ENCODE measurements at regions not wholly inside any gene's neighbourhood (a gene's known extent, or its start where the extent isn't known, plus 50 kb on each side); places are given as distances from the start of the nearest gene placed in this dataset.
"Not testable (repeated sequence)": the region's sequence is repeated elsewhere in the genome, so short reads cannot be mapped to it uniquely, and the experiment has no call there.

DNA sequence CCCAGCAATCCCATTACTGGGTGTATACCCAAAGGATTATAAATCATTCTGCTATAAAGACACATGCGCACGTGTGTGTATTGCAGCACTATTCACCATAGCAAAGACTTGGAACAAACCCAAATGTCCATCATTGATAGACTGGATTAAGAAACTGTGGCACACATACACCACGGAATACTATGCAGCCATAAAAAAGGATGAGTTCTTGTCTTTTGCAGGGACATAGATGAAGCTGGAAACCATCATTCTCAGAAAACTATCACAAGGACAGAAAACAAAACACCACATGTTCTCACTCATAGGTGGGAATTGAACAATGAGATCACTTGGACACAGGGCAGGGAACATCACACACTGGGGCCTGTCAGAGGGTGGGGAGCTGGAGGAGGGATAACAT, 100.4 kb upstream of the ADO start:
- not testable (repeated sequence) for H3K9me3 ChIP-seq (ENCODE audit: control insufficient read depth, insufficient read depth, low read length); H3K4me1 ChIP-seq (ENCODE audit: insufficient read depth, low read length); H3K36me3 ChIP-seq (ENCODE audit: insufficient read depth, low read length); H3K9ac ChIP-seq (ENCODE audit: low read depth, low read length)

DNA sequence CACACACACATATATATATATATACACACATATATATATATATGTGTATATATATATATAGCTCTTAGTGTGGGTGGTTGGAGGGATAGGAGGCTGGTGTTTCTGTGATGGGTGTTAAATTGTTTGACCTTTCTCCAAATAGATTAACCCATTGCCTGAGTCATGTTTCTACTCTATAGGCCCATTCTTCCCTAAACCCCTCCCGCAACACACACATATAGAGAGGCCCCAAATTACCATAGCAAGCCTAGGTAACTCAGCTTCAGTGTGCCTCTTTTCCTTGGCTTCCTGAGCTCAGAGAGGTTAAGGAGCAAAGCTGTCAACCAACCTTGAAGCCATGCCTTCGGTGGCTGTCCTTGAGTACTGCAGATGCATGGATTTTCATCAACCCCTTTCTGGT, 98.7 kb upstream of the ADO start:
- Histone ChIP-seq H3K9me3 (ENCODE audit: control insufficient read depth, insufficient read depth, low read length) (no peaks in the 10 kb centered on the region), H3K36me3 (ENCODE audit: insufficient read depth, low read length) (no peaks in the 10 kb centered on the region), H3K4me1 (ENCODE audit: insufficient read depth, low read length) (no peaks in the 10 kb centered on the region), H3K9ac (ENCODE audit: low read depth, low read length) (no peak overlapping the region)

DNA sequence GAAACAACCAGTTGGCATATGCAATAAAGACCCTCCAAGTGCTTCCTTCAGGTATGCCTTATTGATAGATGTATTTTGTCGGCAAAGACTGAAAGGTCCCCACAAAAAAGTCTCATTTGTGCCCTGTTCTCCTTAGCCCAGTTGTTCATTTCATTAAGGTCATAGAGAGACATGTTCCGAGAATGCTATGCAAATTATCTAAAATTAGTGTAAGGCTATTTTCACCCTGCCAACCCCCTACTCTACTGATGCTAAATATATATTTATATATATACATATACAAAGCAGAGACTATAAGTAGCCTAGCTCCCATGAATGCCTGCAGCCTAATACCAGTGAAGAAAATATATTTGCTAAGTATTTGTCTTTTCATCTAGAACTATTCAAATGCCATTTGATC, 96.7 kb upstream of the ADO start:
- Histone ChIP-seq H3K9me3 (ENCODE audit: control insufficient read depth, insufficient read depth, low read length) (no peaks in the 10 kb centered on the region), H3K9ac (ENCODE audit: low read depth, low read length) (no peak overlapping the region), H3K4me1 (ENCODE audit: insufficient read depth, low read length) (no peaks in the 10 kb centered on the region), H3K36me3 (ENCODE audit: insufficient read depth, low read length) (no peaks in the 10 kb centered on the region)

DNA sequence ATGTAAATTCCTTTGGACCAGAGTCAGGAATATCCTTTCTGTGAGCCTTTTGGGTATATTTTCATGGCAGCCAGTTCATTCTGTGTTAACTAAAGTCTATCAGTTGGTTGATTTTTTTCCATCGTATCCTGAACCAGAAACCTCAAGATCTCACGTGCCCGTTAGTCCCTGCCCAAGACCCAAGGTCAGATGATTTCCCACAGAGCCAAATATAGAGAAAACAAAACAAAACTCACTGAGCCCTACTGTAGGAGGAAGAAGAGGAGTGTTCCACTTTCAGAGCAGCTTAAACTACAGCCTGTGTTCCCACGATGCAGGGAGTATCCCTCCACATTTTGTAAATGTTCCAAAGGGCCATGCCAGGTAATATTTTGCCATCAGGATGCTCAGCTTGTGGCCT, 96.0 kb upstream of the ADO start:
- no peaks in the 10 kb centered on the region for H3K36me3 ChIP-seq (ENCODE audit: insufficient read depth, low read length)
- no peaks in the 10 kb centered on the region for H3K4me1 ChIP-seq (ENCODE audit: insufficient read depth, low read length)
- H3K9ac ChIP-seq (ENCODE audit: low read depth, low read length), result no peak overlapping the region
- H3K9me3 ChIP-seq (ENCODE audit: control insufficient read depth, insufficient read depth, low read length), result no peaks in the 10 kb centered on the region

DNA sequence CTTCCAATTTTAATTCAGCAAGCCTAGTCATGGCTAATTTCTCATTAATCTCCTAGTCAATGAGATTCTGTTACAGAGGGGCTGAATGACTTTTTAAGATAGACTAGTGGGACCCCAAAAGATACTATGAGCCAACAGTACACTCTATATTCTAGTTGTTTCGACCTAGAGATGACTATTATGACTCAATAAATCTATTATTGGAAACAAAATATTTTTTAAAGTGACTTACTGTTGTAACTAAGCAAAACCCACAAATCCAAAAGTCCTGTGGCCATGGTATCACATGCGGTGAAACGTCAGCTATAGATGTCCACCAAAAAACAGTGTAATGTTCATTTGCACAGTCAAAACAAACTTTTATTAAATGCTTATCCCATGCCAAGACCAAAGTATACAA, 95.3 kb upstream of the ADO start:
- H3K9me3 ChIP-seq (ENCODE audit: control insufficient read depth, insufficient read depth, low read length), result no peaks in the 10 kb centered on the region
- no peaks in the 10 kb centered on the region for H3K4me1 ChIP-seq (ENCODE audit: insufficient read depth, low read length)
- H3K9ac ChIP-seq (ENCODE audit: low read depth, low read length), result no peak overlapping the region
- no peaks in the 10 kb centered on the region for H3K36me3 ChIP-seq (ENCODE audit: insufficient read depth, low read length)

DNA sequence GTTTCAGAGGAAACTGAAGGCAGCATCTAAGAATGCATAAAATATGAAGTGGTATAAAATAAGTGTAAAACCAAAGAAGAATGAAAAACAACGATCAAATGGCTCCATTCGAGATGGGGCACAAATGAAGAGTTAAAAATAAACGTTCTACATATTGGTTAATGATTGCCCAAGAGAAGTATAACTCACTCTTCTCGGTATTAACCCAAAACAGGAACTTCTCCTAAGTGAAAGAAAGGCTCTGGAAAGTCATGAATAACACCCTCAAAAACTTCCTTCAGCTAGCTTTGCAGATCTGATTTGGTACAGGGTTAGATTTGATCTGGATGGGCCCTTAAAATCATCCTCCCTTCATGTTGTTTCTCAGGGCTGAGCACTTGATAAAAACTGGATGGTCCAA, 94.3 kb upstream of the ADO start:
- H3K9ac ChIP-seq (ENCODE audit: low read depth, low read length), result no peak overlapping the region
- no peaks in the 10 kb centered on the region for H3K9me3 ChIP-seq (ENCODE audit: control insufficient read depth, insufficient read depth, low read length)
- H3K36me3 ChIP-seq (ENCODE audit: insufficient read depth, low read length), result no peaks in the 10 kb centered on the region
- no peaks in the 10 kb centered on the region for H3K4me1 ChIP-seq (ENCODE audit: insufficient read depth, low read length)

DNA sequence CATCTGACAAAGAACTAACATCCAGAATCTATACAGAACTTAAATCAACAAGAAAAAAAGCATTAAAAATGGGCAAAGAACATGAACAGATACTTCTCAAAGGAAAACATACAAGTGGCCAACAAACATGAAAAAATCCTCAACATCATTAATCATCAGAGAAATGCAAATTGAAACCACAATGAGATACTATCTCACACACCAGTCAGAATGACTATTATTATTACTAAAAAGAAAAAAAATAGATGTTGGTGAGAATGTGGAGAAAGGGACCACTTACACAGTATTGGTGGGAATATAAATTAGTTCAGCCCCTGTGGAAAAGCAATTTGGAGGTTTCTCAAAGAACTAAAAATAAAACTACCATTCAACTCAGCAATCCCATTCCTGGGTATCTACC, 89.1 kb upstream of the ADO start:
- H3K4me1 ChIP-seq (ENCODE audit: insufficient read depth, low read length), result no peaks in the 10 kb centered on the region
- H3K9me3 ChIP-seq (ENCODE audit: control insufficient read depth, insufficient read depth, low read length), result no peaks in the 10 kb centered on the region
- H3K36me3 ChIP-seq (ENCODE audit: insufficient read depth, low read length), result no peaks in the 10 kb centered on the region
- H3K9ac ChIP-seq (ENCODE audit: low read depth, low read length), result no peak overlapping the region

DNA sequence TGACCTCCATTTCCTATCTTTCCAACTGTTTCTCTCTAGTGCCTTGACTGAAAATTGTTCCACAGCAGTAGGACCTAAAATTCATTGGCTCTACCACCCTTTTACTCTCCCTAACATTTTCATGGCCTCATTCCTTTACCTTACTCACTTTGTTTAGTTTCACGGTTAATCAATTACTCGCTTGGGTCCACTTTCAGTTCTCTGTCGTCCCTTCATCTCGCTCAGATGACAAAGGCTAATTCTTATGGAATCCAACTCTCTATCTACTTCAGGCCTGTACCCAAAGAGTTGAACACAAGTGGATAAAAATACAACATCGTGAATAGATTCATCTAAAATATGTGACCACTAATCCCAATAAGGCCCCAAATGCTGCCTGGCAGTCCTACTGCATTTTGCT, 85.9 kb upstream of the ADO start:
- H3K36me3 ChIP-seq (ENCODE audit: insufficient read depth, low read length), result no peaks in the 10 kb centered on the region
- H3K9me3 ChIP-seq (ENCODE audit: control insufficient read depth, insufficient read depth, low read length), result no peaks in the 10 kb centered on the region
- no peak overlapping the region for H3K9ac ChIP-seq (ENCODE audit: low read depth, low read length)
- H3K4me1 ChIP-seq (ENCODE audit: insufficient read depth, low read length), result no peaks in the 10 kb centered on the region

DNA sequence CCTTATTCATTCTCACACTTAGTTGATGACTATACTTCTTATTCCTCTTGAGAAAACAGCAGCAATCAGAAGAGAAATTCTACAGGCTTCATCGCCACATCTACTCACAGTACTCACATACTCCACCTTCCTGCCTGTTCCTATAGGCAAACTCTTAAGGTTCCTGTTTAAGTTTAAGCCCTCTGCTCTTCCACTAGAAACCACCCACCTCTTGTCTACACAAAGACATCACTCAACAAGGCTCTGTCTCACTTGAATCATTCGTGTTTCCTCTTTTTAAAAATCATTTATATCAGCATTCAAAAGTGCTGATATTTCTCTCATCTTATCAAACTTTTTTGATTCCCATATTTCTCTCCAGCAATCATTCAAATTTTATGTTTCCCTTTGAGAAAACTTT, 85.5 kb upstream of the ADO start:
- H3K9me3 ChIP-seq (ENCODE audit: control insufficient read depth, insufficient read depth, low read length), result no peaks in the 10 kb centered on the region
- no peaks in the 10 kb centered on the region for H3K4me1 ChIP-seq (ENCODE audit: insufficient read depth, low read length)
- H3K9ac ChIP-seq (ENCODE audit: low read depth, low read length), result no peak overlapping the region
- H3K36me3 ChIP-seq (ENCODE audit: insufficient read depth, low read length), result no peaks in the 10 kb centered on the region

DNA sequence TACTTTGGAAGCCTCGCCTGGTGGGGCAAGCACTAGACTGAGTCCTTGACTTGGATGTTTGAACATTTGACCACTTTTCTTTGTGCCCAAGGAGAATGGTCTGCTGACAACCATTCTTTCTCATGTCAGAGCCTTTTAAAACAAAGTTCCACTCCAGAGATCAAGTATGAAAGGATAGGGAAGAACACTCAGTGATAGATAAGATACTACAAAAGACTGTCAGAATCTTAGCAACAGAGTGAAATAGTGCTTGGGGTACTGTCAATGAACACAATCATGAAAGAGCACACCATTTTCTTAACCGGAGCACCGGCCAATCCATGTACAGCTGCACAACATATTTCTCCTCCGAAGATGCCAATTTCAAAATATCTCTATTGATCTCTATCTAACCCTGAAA, 82.8 kb upstream of the ADO start:
- H3K9ac ChIP-seq (ENCODE audit: low read depth, low read length), result no peak overlapping the region
- H3K9me3 ChIP-seq (ENCODE audit: control insufficient read depth, insufficient read depth, low read length), result no peaks in the 10 kb centered on the region
- H3K4me1 ChIP-seq (ENCODE audit: insufficient read depth, low read length), result no peaks in the 10 kb centered on the region
- H3K36me3 ChIP-seq (ENCODE audit: insufficient read depth, low read length), result no peaks in the 10 kb centered on the region

DNA sequence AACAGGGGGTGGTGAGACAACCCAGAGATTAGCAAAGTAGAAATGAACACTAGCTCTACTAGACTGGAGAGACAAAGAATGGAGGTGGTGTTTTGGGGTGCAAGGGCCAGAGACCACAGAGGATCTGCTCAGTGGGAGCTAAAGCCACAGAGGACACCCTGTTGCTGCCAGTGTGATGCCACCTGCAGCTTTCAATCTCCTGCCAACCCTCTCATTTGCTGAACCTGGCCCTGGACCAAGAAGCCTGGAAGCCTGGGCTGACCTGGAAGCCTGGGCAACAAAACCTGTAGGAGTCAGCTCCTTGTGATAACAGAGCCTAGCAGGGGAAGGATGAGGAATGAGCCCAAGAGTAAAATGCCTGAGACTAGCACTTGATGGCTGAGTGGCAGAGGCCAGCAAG, 81.1 kb upstream of the ADO start:
- H3K4me1 ChIP-seq (ENCODE audit: insufficient read depth, low read length), result no peaks in the 10 kb centered on the region

DNA sequence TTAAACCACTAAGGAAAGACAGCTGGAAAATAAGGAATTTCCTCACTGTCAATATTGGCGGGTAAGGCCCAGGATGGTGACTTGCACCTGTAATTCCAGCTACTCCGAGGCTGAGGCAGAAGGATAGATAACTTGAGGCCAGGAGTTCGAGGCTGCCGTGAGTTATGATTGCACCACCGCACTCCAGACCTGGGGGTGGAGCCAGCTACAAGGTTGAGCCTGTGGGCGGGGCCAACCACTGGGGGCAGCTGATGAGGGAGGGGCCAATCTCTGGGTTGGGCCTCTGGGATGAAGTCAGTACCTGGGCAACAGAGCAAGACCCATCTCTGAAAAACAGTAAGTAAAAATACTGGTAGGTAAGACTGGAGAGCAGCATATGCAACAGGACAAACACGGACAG, 80.1 kb upstream of the ADO start:
- H3K9me3 ChIP-seq (ENCODE audit: control insufficient read depth, insufficient read depth, low read length), result no peaks in the 10 kb centered on the region

More for the DNA sequence above, 81.1 kb upstream of the ADO start:
- H3K36me3 ChIP-seq (ENCODE audit: insufficient read depth, low read length), result no peaks in the 10 kb centered on the region
- H3K9ac ChIP-seq (ENCODE audit: low read depth, low read length), result no peak overlapping the region
- H3K9me3 ChIP-seq (ENCODE audit: control insufficient read depth, insufficient read depth, low read length), result no peaks in the 10 kb centered on the region

DNA sequence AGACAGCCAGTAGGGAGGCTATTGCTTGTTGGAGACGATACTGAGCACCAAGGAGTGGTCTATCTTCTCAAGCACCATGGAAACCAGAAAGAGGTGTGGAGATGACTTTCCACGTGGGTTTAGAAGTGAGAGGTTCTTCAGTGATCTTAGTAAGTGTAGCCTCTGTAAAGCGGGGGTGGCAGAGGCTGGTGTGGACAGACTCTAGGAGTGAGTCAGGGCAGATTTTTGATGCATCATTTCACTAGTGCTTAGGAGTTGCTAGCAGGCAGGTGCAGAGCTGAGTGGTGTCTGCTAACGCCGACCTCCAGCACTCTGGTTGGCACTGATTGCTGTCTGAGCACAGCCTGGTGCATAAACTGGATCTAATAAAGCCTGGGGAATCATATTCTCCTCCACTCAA, 78.4 kb upstream of the ADO start:
- H3K9ac ChIP-seq (ENCODE audit: low read depth, low read length), result no peak overlapping the region
- no peaks in the 10 kb centered on the region for H3K4me1 ChIP-seq (ENCODE audit: insufficient read depth, low read length)

More for the DNA sequence above, 80.1 kb upstream of the ADO start:
- no peak overlapping the region for H3K9ac ChIP-seq (ENCODE audit: low read depth, low read length)
- H3K36me3 ChIP-seq (ENCODE audit: insufficient read depth, low read length), result no peaks in the 10 kb centered on the region
- H3K4me1 ChIP-seq (ENCODE audit: insufficient read depth, low read length), result no peaks in the 10 kb centered on the region

DNA sequence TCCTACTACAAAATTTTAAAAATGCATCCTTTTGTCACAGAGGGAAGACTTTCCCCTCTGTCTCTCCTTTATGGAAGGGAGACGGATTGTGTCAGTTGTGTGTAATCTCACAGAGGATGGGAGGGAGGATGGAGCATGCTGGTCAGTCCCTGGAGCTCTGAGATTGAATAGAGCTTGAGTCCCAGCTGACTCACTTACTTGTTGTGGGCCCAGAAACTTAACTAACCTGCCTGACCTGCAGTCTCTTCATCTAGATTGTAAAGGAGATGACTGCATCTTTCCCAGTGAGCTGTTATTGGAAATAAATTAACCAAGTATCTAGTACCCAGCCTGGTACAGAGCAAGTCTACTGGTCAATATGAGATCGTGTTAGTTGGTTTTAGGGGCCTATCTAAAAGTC, 77.9 kb upstream of the ADO start:
- no peaks in the 10 kb centered on the region for H3K36me3 ChIP-seq (ENCODE audit: insufficient read depth, low read length)
- H3K9ac ChIP-seq (ENCODE audit: low read depth, low read length), result no peak overlapping the region
- no peaks in the 10 kb centered on the region for H3K9me3 ChIP-seq (ENCODE audit: control insufficient read depth, insufficient read depth, low read length)
- H3K4me1 ChIP-seq (ENCODE audit: insufficient read depth, low read length), result no peaks in the 10 kb centered on the region

More for the DNA sequence above, 78.4 kb upstream of the ADO start:
- Histone ChIP-seq H3K36me3 (ENCODE audit: insufficient read depth, low read length) (no peaks in the 10 kb centered on the region), H3K9me3 (ENCODE audit: control insufficient read depth, insufficient read depth, low read length) (no peaks in the 10 kb centered on the region)

DNA sequence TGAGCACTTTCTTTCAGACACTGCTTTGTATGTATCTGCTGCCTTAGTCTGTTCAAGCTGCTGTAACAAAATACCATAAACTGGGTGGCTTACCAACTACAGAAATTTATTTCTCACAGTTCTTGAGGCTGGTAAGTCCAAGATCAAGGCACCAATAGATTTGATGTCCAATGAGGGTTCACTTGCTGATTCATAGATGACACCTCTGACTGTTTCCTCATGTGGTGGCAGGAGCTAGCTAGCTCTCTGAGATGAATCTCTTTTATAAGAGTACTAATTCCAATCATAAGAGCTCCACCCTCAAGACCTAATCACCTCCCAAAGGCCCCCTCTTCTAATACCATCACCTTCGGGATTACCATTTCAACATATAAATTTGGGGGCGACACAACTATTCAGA, 76.6 kb upstream of the ADO start:
- Histone ChIP-seq H3K36me3 (ENCODE audit: insufficient read depth, low read length) (no peaks in the 10 kb centered on the region), H3K9me3 (ENCODE audit: control insufficient read depth, insufficient read depth, low read length) (no peaks in the 10 kb centered on the region), H3K9ac (ENCODE audit: low read depth, low read length) (no peak overlapping the region), H3K4me1 (ENCODE audit: insufficient read depth, low read length) (no peaks in the 10 kb centered on the region)

DNA sequence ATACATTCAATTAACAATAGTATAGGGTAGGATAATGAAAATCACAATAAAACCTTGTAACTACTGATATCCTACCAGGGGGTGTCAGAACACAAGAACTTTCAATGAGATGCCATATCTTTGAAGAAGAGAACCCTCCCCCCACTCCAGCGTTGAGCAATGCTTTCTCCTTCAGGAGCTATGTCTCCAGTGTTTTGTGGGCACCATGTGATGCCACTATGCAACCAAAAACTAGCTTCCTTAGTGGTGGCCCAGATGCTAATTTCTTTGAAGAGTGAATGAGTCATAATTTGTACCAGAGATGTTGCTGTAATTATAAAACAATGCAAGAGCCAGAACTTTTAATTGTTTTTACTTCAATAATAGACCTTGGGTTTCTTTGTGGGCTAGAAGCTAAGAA, 76.0 kb upstream of the ADO start:
- H3K36me3 ChIP-seq (ENCODE audit: insufficient read depth, low read length), result no peaks in the 10 kb centered on the region
- no peak overlapping the region for H3K9ac ChIP-seq (ENCODE audit: low read depth, low read length)
- no peaks in the 10 kb centered on the region for H3K4me1 ChIP-seq (ENCODE audit: insufficient read depth, low read length)
- no peaks in the 10 kb centered on the region for H3K9me3 ChIP-seq (ENCODE audit: control insufficient read depth, insufficient read depth, low read length)

Data from ES-I3 (cell line).